H9 (cell line): ENCODE measurements at regions not wholly inside any gene's neighbourhood (a gene's known extent, or its start where the extent isn't known, plus 50 kb on each side); places are given as distances from the start of the nearest gene placed in this dataset.

ENCODE experiments used
- DNase-seq: peaks from one replicate; pipeline ENCODE4 v3.0.0-alpha.2; 2017
- H2AFZ ChIP-seq: one replicate; pipeline ENCODE4 v1.6.1; 2013; ENCODE audit warnings: mild to moderate bottlenecking, low read length, control low read depth, moderate library complexity
- H2AK5ac ChIP-seq: 2 replicates; pipeline ENCODE4 v1.6.1; 2013; ENCODE audit warnings: low read length, control low read depth, mixed read lengths; ENCODE audit not compliant: insufficient read length
- H2BK120ac ChIP-seq: one replicate; pipeline ENCODE4 v1.6.1; 2013; ENCODE audit warnings: low read depth, mild to moderate bottlenecking, low read length, control low read depth, inconsistent platforms; ENCODE audit not compliant: poor library complexity, severe bottlenecking
- H2BK12ac ChIP-seq: 2 replicates; pipeline ENCODE4 v1.6.1; 2013; ENCODE audit warnings: low read length, control low read depth, mixed read lengths, low read depth; ENCODE audit not compliant: insufficient read length
- H2BK15ac ChIP-seq: 2 replicates; pipeline ENCODE4 v1.6.1; 2013; ENCODE audit warnings: low read depth, low read length, control low read depth
- H2BK20ac ChIP-seq: one replicate; pipeline ENCODE4 v1.6.1; 2013; ENCODE audit warnings: low read depth, mild to moderate bottlenecking, low read length, control low read depth, inconsistent platforms; ENCODE audit not compliant: poor library complexity, severe bottlenecking
- H2BK5ac ChIP-seq: 2 replicates; pipeline ENCODE4 v1.6.1; 2013; ENCODE audit warnings: low read length, control low read depth, mixed read lengths; ENCODE audit not compliant: insufficient read length
- H3K14ac ChIP-seq: 2 replicates; pipeline ENCODE4 v1.6.1; 2013; ENCODE audit warnings: low read length, control low read depth; ENCODE audit not compliant: insufficient read depth
- H3K18ac ChIP-seq: 2 replicates; pipeline ENCODE4 v1.6.1; 2013; ENCODE audit warnings: low read depth, mild to moderate bottlenecking, mixed read lengths, low read length, control low read depth; ENCODE audit not compliant: insufficient read length
- H3K23ac ChIP-seq: 2 replicates; pipeline ENCODE4 v1.6.1; 2013; ENCODE audit warnings: low read length, control low read depth, mixed read lengths, low read depth; ENCODE audit not compliant: insufficient read length
- H3K23me2 ChIP-seq: 2 replicates; pipeline ENCODE4 v1.6.1; 2013; ENCODE audit warnings: low read depth, mild to moderate bottlenecking, mixed read lengths, low read length, control low read depth; ENCODE audit not compliant: insufficient read length, poor library complexity, severe bottlenecking
- H3K27ac ChIP-seq: 2 replicates; pipeline ENCODE4 v1.5.1; 2013; ENCODE audit warnings: low read length, control low read depth, mixed read lengths, low read depth; ENCODE audit not compliant: insufficient read length
- H3K27me3 ChIP-seq: 2 replicates; pipeline ENCODE4 v1.6.1; 2013; ENCODE audit warnings: low read length, control low read depth, inconsistent platforms; ENCODE audit not compliant: insufficient read depth
- H3K4ac ChIP-seq: 2 replicates; pipeline ENCODE4 v1.6.1; 2013; ENCODE audit warnings: low read depth, mild to moderate bottlenecking, control low read depth, inconsistent platforms, low read length, moderate library complexity
- H3K4me1 ChIP-seq: 2 replicates; pipeline ENCODE4 v1.6.1; 2013; ENCODE audit warnings: low read length, control low read depth, inconsistent platforms; ENCODE audit not compliant: insufficient read depth
- H3K4me2 ChIP-seq: 2 replicates; pipeline ENCODE4 v1.6.1; 2013; ENCODE audit warnings: low read length, control low read depth, mixed read lengths; ENCODE audit not compliant: insufficient read length, insufficient read depth
- H3K56ac ChIP-seq: 2 replicates; pipeline ENCODE4 v1.6.1; 2013; ENCODE audit warnings: low read depth, mild to moderate bottlenecking, mixed read lengths, low read length, control low read depth; ENCODE audit not compliant: insufficient read length
- H3K79me1 ChIP-seq: 2 replicates; pipeline ENCODE4 v1.6.1; 2013; ENCODE audit warnings: low read depth, mild to moderate bottlenecking, moderate library complexity, low read length, control low read depth, inconsistent platforms; ENCODE audit not compliant: insufficient read depth, poor library complexity, severe bottlenecking
- H3K79me2 ChIP-seq: 2 replicates; pipeline ENCODE4 v1.6.1; 2013; ENCODE audit warnings: low read length, control low read depth, inconsistent platforms; ENCODE audit not compliant: insufficient read depth
- H3K9ac ChIP-seq: 2 replicates; pipeline ENCODE4 v1.6.1; 2013; ENCODE audit warnings: low read length, control low read depth, mixed read lengths; ENCODE audit not compliant: insufficient read length; ENCODE audit errors: extremely low read depth
- H3K9me3 ChIP-seq: one replicate; pipeline ENCODE4 v1.6.1; 2013; ENCODE audit warnings: low read depth, low read length, inconsistent platforms; ENCODE audit not compliant: control insufficient read depth
- H3T11ph ChIP-seq: one replicate; pipeline ENCODE4 v1.6.1; 2013; ENCODE audit warnings: mild to moderate bottlenecking, low read length, control low read depth, inconsistent platforms
- H4K20me1 ChIP-seq: one replicate; pipeline ENCODE4 v1.6.1; 2013; ENCODE audit not compliant: control insufficient read depth, insufficient read length, insufficient read depth
- H4K5ac ChIP-seq: 2 replicates; pipeline ENCODE4 v1.6.1; 2013; ENCODE audit warnings: low read depth, mild to moderate bottlenecking, mixed read lengths, low read length, control low read depth; ENCODE audit not compliant: insufficient read length
- H4K8ac ChIP-seq: replicated peaks from 2 replicates; pipeline ENCODE4 v1.6.1; 2013; ENCODE audit warnings: low read length, control low read depth, mixed read lengths, low read depth; ENCODE audit not compliant: insufficient read length
- H4K91ac ChIP-seq: 2 replicates; pipeline ENCODE4 v1.6.1; 2013; ENCODE audit warnings: low read depth, mild to moderate bottlenecking, moderate library complexity, mixed read lengths, low read length, control low read depth; ENCODE audit not compliant: insufficient read length
- H3K27ac Mint-ChIP-seq, 3 experiments: 2 replicates in 2 of 3; 3 replicates in 1 of 3; pipeline ENCODE4 v1.8.0; 2020 to 2021; ENCODE audit warnings: mixed read lengths in 3 of 3, mild to moderate bottlenecking in 1 of 3, moderate library complexity in 1 of 3
- H3K27me3 Mint-ChIP-seq: 2 replicates; pipeline ENCODE4 v1.8.0; 2021; ENCODE audit warnings: low read depth, mild to moderate bottlenecking, moderate library complexity, mixed read lengths
- H3K36me3 Mint-ChIP-seq, 3 experiments: 2 replicates in 2 of 3; 3 replicates in 1 of 3; pipeline ENCODE4 v1.8.0; 2020 to 2021; ENCODE audit warnings: low read depth in 3 of 3, mixed read lengths in 3 of 3; ENCODE audit not compliant: insufficient read depth in 1 of 3
- H3K4me1 Mint-ChIP-seq, 2 experiments: 2 replicates each; pipeline ENCODE4 v1.8.0; 2020; ENCODE audit warnings: mixed read lengths in 2 of 2
- H3K4me3 Mint-ChIP-seq, 2 experiments: 2 replicates in 1 of 2; 3 replicates in 1 of 2; pipeline ENCODE4 v1.8.0; 2020 to 2021; ENCODE audit warnings: mild to moderate bottlenecking in 2 of 2, mixed read lengths in 2 of 2, moderate library complexity in 1 of 2
- H3K9me3 Mint-ChIP-seq, 2 experiments: 2 replicates in 1 of 2; 3 replicates in 1 of 2; pipeline ENCODE4 v1.8.0; 2020; ENCODE audit warnings: mild to moderate bottlenecking in 2 of 2, mixed read lengths in 2 of 2, moderate library complexity in 1 of 2
- WGBS: extraction: QIAGEN DNeasy Blood & Tissue Kit; methylation state at CpG from one replicate; pipeline ENCODE4 v1.1.7; 2013; ENCODE audit warnings: missing lambda C conversion rate, low lambda C conversion rate, mixed read lengths; ENCODE audit not compliant: insufficient read length; ENCODE audit errors: extremely low coverage; 5-methylcytosine and 5-hydroxymethylcytosine counted together
- TF ChIP-seq, protein P1 (sequence below): fragments of 200-600 bp; sonication (generic); conservative IDR thresholded peaks from 3 replicates; pipeline ENCODE4 v1.8.0; 2021; ENCODE audit warnings: antibody characterized with exemption, mild to moderate bottlenecking

DNA sequence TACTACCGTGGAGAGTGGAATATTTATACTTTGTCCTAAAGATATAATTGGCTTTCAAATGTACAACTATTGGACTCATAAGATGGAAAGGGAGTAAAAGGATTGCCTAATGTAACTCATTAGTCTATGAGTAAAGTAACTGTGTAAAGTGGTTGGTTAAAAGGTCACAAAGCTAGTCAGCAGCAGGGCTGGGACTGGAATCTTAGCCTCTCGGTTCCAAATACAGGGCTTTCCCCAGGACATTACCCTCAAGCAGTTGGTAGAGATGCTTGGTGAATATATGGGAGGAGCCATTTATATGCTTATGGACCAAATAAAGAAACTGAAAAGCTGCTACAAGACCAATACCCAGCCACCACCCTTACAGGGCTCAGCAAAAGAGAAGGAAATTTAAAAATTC, 283.7 kb downstream of the HLX start:
- H3K4ac ChIP-seq: no peak overlapping the region

More for the DNA sequence above, 283.7 kb downstream of the HLX start:
- Histone ChIP-seq H3K56ac (no peak overlapping the region), H4K5ac (no peak overlapping the region), H3K27ac (no peak overlapping the region), H4K20me1 (no peaks in the 10 kb centered on the region), H3K23ac (no peak overlapping the region), H3K9me3 (no peaks in the 10 kb centered on the region), H3K23me2 (no peaks in the 10 kb centered on the region), H2BK20ac (no peak overlapping the region), H3K18ac (no peak overlapping the region), H3K27me3 (no peaks in the 10 kb centered on the region), H3T11ph (no peak overlapping the region), H3K4me2 (no peak overlapping the region), H2AFZ (no peak overlapping the region), H2AK5ac (no peak overlapping the region), H2BK120ac (no peak overlapping the region), H3K9ac (no peak overlapping the region), H3K79me1 (no peaks in the 10 kb centered on the region), H2BK12ac (no peak overlapping the region), H3K4me1 (peaks cover 8% of the 10 kb centered on the region), H4K91ac (no peak overlapping the region), H3K14ac (no peak overlapping the region), H3K79me2 (no peaks in the 10 kb centered on the region), H2BK15ac (no peak overlapping the region), H2BK5ac (no peak overlapping the region), H4K8ac (no peak overlapping the region)
- no peak for DNase-seq
- Mint-ChIP-seq H3K27me3 (no peaks in the 10 kb centered on the region), H3K27ac (peak overlapping the region in 1 of 3 experiments; percentile 62; a peak in 2 of 7 replicates), H3K4me3 (no peak overlapping the region), H3K9me3 (no peaks in the 10 kb centered on the region), H3K36me3 (no peaks in the 10 kb centered on the region; a peak in 2 of 7 replicates), H3K4me1 (peaks cover 32 to 38% of the 10 kb centered on the region in 2 experiments)
- TF ChIP-seq, protein P1, sequence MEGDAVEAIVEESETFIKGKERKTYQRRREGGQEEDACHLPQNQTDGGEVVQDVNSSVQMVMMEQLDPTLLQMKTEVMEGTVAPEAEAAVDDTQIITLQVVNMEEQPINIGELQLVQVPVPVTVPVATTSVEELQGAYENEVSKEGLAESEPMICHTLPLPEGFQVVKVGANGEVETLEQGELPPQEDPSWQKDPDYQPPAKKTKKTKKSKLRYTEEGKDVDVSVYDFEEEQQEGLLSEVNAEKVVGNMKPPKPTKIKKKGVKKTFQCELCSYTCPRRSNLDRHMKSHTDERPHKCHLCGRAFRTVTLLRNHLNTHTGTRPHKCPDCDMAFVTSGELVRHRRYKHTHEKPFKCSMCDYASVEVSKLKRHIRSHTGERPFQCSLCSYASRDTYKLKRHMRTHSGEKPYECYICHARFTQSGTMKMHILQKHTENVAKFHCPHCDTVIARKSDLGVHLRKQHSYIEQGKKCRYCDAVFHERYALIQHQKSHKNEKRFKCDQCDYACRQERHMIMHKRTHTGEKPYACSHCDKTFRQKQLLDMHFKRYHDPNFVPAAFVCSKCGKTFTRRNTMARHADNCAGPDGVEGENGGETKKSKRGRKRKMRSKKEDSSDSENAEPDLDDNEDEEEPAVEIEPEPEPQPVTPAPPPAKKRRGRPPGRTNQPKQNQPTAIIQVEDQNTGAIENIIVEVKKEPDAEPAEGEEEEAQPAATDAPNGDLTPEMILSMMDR: no peak
- WGBS: no CpG with 5 or more reads among the region's 2 CpGs
